Astrocyte of the cerebellum (primary cell): ENCODE measurements at regions not wholly inside any gene's neighbourhood (a gene's known extent, or its start where the extent isn't known, plus 50 kb on each side); places are given as distances from the start of the nearest gene placed in this dataset.
A peak's percentile ranks its signal among the peaks of the same experiment; 100 is the strongest.
"Not testable (repeated sequence)": the region's sequence is repeated elsewhere in the genome, so short reads cannot be mapped to it uniquely, and the experiment has no call there.

Source experiments
- DNase-seq: peaks from one replicate; pipeline ENCODE4 v3.0.0-alpha.2; 2011; ENCODE audit warnings: low read depth
- H3K4me3 ChIP-seq: 2 replicates; pipeline ENCODE4 v1.5.1; 2011; ENCODE audit warnings: mild to moderate bottlenecking, low read depth, low read length, moderate library complexity
- in situ Hi-C: cut with HindIII; loops from 2 replicates; pipeline ENCODE4 v1.10.0; 2017; ENCODE audit warnings: low sequenced_read_pairs
- TF ChIP-seq, protein P1 (sequence below): IDR thresholded peaks from 2 replicates; pipeline ENCODE4 v1.5.1; 2012; ENCODE audit warnings: low read length, low read depth, moderate library complexity, mild to moderate bottlenecking; ENCODE audit errors: missing control alignments

DNA sequence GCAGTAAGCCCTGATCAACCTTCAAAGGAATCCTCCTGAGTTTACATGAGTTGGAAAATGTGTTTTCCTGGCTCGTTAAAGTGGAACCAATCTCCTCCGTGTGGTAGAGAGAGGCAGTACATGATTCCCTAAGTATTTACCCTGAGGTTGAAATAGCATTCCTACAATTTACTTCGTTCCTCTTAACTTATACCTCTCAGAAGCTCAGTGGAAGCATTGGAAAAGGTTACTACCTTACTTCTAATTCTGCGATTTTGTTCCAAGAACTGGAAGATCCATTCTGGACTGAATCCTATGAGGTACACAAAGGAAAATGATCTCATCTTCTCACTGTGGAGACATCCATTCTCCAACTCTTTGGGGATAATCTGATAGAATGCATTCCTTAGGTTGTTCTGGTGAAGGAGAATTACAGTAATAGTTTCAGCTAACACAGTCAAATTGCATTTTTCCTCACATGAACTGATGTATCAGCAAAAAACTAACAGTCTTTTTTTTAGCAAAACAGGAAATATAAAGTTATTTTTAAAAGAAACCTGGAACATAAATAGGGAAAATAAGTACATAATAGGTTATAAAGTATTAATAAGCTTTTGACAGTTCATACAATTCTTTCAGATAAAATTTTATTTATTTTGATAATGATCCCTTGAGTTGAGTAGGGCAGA lies 475.6 kb downstream of the PDZRN4 start:
- in situ Hi-C loops: no loop called here
- DNase-seq: peak; percentile 27
- TF ChIP-seq, protein P1, sequence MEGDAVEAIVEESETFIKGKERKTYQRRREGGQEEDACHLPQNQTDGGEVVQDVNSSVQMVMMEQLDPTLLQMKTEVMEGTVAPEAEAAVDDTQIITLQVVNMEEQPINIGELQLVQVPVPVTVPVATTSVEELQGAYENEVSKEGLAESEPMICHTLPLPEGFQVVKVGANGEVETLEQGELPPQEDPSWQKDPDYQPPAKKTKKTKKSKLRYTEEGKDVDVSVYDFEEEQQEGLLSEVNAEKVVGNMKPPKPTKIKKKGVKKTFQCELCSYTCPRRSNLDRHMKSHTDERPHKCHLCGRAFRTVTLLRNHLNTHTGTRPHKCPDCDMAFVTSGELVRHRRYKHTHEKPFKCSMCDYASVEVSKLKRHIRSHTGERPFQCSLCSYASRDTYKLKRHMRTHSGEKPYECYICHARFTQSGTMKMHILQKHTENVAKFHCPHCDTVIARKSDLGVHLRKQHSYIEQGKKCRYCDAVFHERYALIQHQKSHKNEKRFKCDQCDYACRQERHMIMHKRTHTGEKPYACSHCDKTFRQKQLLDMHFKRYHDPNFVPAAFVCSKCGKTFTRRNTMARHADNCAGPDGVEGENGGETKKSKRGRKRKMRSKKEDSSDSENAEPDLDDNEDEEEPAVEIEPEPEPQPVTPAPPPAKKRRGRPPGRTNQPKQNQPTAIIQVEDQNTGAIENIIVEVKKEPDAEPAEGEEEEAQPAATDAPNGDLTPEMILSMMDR: peak; percentile 54
- no peak overlapping the region for H3K4me3 ChIP-seq

DNA sequence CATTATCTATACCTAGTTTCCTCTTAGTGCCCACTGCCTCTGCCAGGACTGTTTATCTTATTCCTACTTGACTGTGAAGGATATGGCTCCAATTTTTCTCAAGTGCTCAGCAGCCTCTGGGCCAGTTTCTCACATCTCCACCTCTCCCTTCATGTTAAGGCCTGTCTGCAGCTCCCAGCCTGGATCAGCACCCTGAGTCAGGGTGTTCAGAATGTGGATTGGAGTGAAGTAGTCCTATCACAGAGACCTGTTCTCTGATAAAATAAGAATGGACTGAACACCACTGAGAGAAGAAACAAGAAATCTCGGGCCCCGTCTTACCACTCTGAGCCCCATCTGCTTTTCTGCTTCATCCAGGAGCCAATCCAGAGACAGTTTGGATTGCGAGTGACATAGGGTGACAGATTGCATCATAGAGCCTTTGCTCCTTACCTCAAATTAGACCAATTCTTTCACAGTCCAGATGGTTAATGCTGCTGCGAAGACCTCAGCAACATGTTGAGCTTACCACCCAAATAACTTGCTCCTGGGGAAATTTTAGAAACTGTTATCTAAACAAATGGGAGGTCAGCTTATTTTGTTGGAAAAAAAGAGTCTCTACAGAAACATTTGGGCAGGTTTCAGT lies 473.1 kb downstream of the PDZRN4 start:
- H3K4me3 ChIP-seq: no peak overlapping the region
- in situ Hi-C loops: no loop called here
- no peak for DNase-seq
- TF ChIP-seq, protein P1: no peak

DNA sequence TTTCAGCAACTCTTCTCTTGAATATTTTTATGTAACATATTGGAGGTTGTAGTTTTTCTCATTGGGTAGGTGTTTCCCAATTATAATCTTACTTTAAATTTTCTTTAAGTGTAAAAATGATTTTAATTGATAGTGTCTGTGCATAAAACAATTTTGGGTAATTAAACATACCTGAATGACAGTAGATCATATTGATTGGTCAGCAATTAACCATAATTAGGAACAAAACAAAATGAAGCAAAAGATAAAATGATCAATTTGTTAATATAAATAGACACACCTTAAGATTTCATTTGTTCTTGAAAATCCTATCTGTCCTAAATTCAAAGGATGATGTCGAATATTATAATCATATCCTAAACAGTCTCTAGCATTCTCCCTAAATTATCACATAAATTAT lies 468.3 kb downstream of the PDZRN4 start:
- TF ChIP-seq, protein P1: no peak
- no peak for DNase-seq
- in situ Hi-C loops: no loop called here
- H3K4me3 ChIP-seq: no peak overlapping the region

DNA sequence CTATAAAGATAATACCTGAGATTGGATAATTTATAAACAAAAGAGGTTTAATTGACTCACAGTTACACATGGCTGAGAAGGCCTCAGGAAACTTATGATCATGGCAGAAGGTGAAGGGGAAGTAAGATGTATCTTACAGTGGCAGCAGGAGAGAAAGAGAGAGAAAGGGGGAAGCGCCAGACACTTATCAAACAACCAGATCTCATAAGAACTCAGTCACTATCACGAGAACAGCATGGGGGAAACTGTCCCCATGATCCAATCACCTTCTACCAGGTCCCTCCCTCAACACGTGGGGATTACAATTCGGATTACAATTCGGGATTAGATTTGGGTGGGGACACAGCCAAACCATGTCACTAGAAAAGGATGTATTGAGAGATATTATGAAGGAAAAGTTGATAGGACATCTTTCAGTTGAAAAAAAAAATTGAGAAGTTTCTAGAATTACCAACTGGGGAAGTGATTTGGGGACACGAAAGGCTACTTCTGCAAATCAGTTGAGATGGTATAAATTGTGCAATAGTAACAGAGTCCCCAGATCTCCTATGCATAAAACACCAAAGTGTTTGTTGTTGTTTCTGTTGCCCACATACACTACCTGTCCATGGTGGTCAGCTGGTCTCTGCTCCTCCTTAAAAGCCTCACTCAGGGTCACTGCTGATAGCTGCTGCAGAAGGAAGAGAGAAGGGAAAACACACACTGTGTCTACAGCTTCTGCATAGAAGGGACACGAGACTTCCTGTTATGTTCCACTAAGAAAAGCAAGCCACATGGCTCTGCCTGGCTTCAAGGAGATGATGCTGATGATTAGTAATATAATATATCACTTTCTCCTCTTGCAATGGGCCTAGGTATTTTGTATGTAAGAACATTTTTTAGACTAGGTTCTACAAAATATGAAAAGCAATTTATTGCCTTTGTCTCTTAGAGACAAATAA lies 465.5 kb downstream of the PDZRN4 start:
- no peak for DNase-seq
- H3K4me3 ChIP-seq: no peak overlapping the region
- TF ChIP-seq, protein P1: no peak
- in situ Hi-C loops: no loop called here

DNA sequence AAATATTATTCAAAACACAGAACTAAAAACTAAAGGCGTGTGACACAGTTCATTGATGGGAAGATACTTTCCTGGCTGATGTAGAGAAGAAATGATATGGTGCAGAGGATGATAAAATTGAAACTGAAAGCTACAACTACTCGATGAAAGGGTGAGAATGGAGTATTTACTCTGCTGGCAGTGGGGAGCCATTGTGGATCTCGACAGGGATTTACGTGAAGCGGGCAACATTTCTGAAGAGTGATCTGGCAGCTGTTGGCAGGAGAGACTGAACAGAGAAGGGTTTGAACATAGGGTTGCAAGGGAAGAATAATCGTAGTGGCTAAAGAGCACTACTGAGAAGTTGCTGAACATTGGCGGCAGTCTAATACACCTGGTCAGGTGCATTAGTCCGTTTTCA lies 464.9 kb downstream of the PDZRN4 start:
- H3K4me3 ChIP-seq: no peak overlapping the region
- no peak for DNase-seq
- TF ChIP-seq, protein P1: no peak
- in situ Hi-C loops: no loop called here

DNA sequence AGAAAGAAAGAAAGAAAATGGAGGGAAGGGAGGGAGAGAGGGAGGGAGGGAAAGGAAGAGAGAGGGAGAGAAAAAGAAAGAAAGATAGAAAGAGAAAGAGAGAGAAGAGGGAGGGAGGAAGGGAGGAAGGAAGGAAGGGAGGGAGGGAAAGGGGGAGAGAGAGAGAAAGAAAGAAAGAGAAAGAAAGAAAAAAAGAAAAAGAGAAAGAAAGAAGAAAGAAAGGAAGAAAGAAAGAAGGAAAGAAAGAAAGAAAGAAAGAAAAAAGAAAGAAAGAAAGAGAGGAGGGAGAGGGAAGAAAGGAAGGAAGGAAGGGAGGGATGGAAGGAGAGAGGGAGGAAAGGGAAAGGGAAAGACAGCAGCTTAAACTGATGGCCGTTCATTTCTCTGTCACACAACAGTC lies 457.5 kb downstream of the PDZRN4 start:
- TF ChIP-seq, protein P1: no peak
- in situ Hi-C loops: no loop called here
- no peak for DNase-seq
- H3K4me3 ChIP-seq: no peak overlapping the region

DNA sequence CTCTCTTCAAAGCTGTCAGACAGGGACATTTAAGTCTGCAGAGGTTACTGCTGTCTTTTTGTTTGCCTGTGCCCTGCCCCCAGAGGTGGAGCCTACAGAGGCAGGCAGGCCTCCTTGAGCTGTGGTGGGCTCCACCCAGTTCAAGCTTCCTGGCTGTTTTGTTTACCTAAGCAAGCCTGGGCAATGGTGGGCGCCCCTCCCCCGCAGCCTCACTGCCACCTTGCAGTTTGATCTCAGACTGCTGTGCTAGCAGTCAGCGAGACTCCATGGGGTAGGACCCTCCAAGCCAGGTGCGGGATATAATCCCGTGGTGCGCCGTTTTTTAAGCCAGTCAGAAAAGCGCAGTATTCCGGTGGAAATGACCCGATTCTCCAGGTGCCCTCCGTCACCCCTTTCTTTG lies 454.7 kb downstream of the PDZRN4 start:
- H3K4me3 ChIP-seq, DNase-seq, in situ Hi-C loops: not testable (repeated sequence)
